Sigmoid colon (tissue), 6 donors: ENCODE measurements at regions not wholly inside any gene's neighbourhood (a gene's known extent, or its start where the extent isn't known, plus 50 kb on each side); places are given as distances from the start of the nearest gene placed in this dataset.

Source experiments
- DNase-seq: peaks from one replicate; pipeline ENCODE4 v3.0.0-alpha.2; 2019
- H3K27ac ChIP-seq, 4 donors: fragments of 200-600 bp; sonication (generic); one replicate each; pipeline ENCODE4 v1.5.1; 2016 to 2019; ENCODE audit warnings: mild to moderate bottlenecking in 1 of 4
- H3K27me3 ChIP-seq, 3 donors: fragments of 200-600 bp; sonication (generic); one replicate each; pipeline ENCODE4 v1.5.1; 2019; ENCODE audit warnings: mild to moderate bottlenecking in 1 of 3
- H3K36me3 ChIP-seq, 4 donors: fragments of 200-600 bp; sonication (generic); one replicate each; pipeline ENCODE4 v1.5.1; 2016 to 2019
- H3K4me1 ChIP-seq, 4 donors: fragments of 200-600 bp; sonication (generic); one replicate each; pipeline ENCODE4 v1.5.1; 2017 to 2019
- H3K4me3 ChIP-seq, 4 donors: fragments of 200-600 bp; sonication (generic); one replicate each; pipeline ENCODE4 v1.5.1; 2017 to 2019; ENCODE audit warnings: mild to moderate bottlenecking in 2 of 4, moderate library complexity in 1 of 4
- H3K9me3 ChIP-seq, 4 donors: fragments of 200-600 bp in 3 of 4; sonication (generic) in 3 of 4; one replicate each; pipeline versions ENCODE4 v1.5.1 to v1.6.1; 2013 to 2019
- EP300 ChIP-seq, 4 donors: sonication (generic); formaldehyde crosslinking; IDR thresholded peaks; one replicate each; pipeline ENCODE4 v1.6.1; 2017; ENCODE audit warnings: antibody characterized with exemption in 4 of 4
- POLR2A ChIP-seq, 2 donors: fragments of 450-650 bp; IDR thresholded peaks; one replicate each; pipeline ENCODE4 v1.6.1; 2016; ENCODE audit warnings: antibody characterized with exemption in 2 of 2, mild to moderate bottlenecking in 2 of 2, moderate library complexity in 2 of 2
- POLR2AphosphoS5 ChIP-seq, 4 donors: sonication (generic); formaldehyde crosslinking; IDR thresholded peaks; one replicate each; pipeline ENCODE4 v1.6.1; 2017; ENCODE audit warnings: antibody characterized with exemption in 4 of 4
- WGBS, 2 donors: extraction: QIAGEN DNeasy Blood & Tissue Kit; methylation state at CpG; one replicate each; pipeline ENCODE4 v1.1.7; 2013; 5-methylcytosine and 5-hydroxymethylcytosine counted together
- intact Hi-C: fragments of 100-400 bp; cut with DNase I; formaldehyde crosslinking; loops from one replicate; pipeline ENCODE4 v1.15.1; 2023
- TF ChIP-seq, protein P1 (sequence below), 4 experiments: fragments of 450-650 bp in 3 of 4; fragments of 200-600 bp in 1 of 4; IDR thresholded peaks; one replicate each; pipeline ENCODE4 v1.5.1; 2016 to 2019; ENCODE audit warnings: antibody characterized with exemption in 4 of 4, mild to moderate bottlenecking in 3 of 4, moderate library complexity in 2 of 4
- donor health status: healthy with polysubstance abuse.
- donor health status: healthy.

DNA sequence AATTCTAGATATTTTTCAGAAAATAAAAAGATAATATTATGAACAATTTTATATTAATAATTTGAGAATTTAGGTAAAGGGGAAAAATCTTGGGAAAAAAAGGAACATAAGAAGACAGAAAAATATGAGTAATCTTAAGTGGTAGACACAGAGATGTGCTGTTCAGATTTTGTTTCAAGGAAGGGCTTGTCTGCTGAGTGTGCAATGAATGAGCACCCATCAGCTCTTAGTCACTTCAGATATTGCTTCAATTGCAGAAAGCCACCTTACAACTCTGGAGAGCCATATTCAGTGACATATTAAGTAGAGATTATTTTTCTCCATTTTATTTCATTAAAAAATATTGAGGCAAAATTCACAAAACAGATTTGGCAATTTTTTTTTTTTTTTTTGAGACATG, 282.0 kb upstream of the CHST9 start:
- H3K36me3 ChIP-seq, result no peaks in the 10 kb centered on the region
- no peaks in the 10 kb centered on the region for H3K4me1 ChIP-seq
- no peak overlapping the region for H3K27ac ChIP-seq
- no peak for DNase-seq
- intact Hi-C loops, result no loop called here
- H3K27me3 ChIP-seq, result no peaks in the 10 kb centered on the region
- H3K4me3 ChIP-seq, result no peak overlapping the region
- TF ChIP-seq, protein P1, sequence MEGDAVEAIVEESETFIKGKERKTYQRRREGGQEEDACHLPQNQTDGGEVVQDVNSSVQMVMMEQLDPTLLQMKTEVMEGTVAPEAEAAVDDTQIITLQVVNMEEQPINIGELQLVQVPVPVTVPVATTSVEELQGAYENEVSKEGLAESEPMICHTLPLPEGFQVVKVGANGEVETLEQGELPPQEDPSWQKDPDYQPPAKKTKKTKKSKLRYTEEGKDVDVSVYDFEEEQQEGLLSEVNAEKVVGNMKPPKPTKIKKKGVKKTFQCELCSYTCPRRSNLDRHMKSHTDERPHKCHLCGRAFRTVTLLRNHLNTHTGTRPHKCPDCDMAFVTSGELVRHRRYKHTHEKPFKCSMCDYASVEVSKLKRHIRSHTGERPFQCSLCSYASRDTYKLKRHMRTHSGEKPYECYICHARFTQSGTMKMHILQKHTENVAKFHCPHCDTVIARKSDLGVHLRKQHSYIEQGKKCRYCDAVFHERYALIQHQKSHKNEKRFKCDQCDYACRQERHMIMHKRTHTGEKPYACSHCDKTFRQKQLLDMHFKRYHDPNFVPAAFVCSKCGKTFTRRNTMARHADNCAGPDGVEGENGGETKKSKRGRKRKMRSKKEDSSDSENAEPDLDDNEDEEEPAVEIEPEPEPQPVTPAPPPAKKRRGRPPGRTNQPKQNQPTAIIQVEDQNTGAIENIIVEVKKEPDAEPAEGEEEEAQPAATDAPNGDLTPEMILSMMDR (IDR thresholded peaks at IDR 0.05), result no peak
- TF ChIP-seq EP300 (IDR thresholded peaks at IDR 0.05) (no peak), POLR2AphosphoS5 (IDR thresholded peaks at IDR 0.05) (no peak), POLR2A (IDR thresholded peaks at IDR 0.05) (no peak)
- H3K9me3 ChIP-seq, result no peaks in the 10 kb centered on the region

DNA sequence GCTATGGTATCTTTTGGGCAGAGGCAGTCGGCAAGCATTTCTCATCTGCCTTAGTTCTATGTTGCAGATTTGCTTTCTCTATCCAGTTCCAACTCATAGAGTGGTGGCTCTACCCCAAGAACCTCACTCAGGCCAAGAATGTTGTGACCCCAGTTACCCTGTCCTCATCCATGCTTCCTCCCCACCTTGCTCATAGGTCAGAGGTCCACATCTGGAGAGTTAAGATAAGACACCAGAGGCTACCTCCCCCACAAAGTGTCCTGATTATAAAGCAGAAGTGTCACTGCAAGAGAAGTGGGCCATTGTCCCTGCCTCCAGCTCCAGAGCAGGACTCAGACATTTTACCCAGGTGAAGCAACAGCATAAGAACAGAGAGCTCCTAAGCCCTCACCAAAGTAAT, 276.8 kb upstream of the CHST9 start:
- DNase-seq, result no peak
- no peaks in the 10 kb centered on the region for H3K4me1 ChIP-seq
- no peak overlapping the region for H3K27ac ChIP-seq
- no peaks in the 10 kb centered on the region for H3K36me3 ChIP-seq
- TF ChIP-seq, protein P1 (IDR thresholded peaks at IDR 0.05), result no peak
- 81 to 89% methylated on average over 1 of the region's 1 CpG for WGBS, 2 donors
- H3K27me3 ChIP-seq, result no peaks in the 10 kb centered on the region
- no peaks in the 10 kb centered on the region for H3K9me3 ChIP-seq
- no peak overlapping the region for H3K4me3 ChIP-seq
- intact Hi-C loops, result no loop called here

- intact Hi-C loops, result no loop called here
Observed at GRCh38 chr18:27449104-27449503, 264.0 kb upstream of the CHST9 start.

GRCh38 chr18:27447930-27448329, 262.8 kb upstream of the CHST9 start:
- no peak for DNase-seq
- intact Hi-C loops, result no loop called here
- WGBS, 2 donors, result 15 to 51% methylated on average over 2 of the region's 2 CpGs
- Histone ChIP-seq H3K9me3 (no peaks in the 10 kb centered on the region), H3K4me3 (no peak overlapping the region), H3K4me1 (no peaks in the 10 kb centered on the region), H3K36me3 (no peaks in the 10 kb centered on the region), H3K27ac (no peak overlapping the region), H3K27me3 (no peaks in the 10 kb centered on the region)
- TF ChIP-seq POLR2AphosphoS5 (IDR thresholded peaks at IDR 0.05), result no peak
- TF ChIP-seq, protein P1 (IDR thresholded peaks at IDR 0.05), result no peak
- TF ChIP-seq POLR2A (IDR thresholded peaks at IDR 0.05), result no peak
- TF ChIP-seq EP300 (IDR thresholded peaks at IDR 0.05), result no peak

More at GRCh38 chr18:27449104-27449503, 264.0 kb upstream of the CHST9 start:
- Histone ChIP-seq H3K4me1 (no peaks in the 10 kb centered on the region), H3K4me3 (no peak overlapping the region), H3K27me3 (no peaks in the 10 kb centered on the region), H3K36me3 (no peaks in the 10 kb centered on the region), H3K27ac (no peak overlapping the region), H3K9me3 (peaks cover 0 to 2% (median 0%) of the 10 kb centered on the region in 4 donors)
- no peak for TF ChIP-seq POLR2AphosphoS5 (IDR thresholded peaks at IDR 0.05)
- TF ChIP-seq EP300 (IDR thresholded peaks at IDR 0.05), result no peak
- no peak for TF ChIP-seq POLR2A (IDR thresholded peaks at IDR 0.05)
- TF ChIP-seq, protein P1 (IDR thresholded peaks at IDR 0.05), result no peak
- no peak for DNase-seq
- 57 to 79% methylated on average over 7 of the region's 7 CpGs for WGBS, 2 donors

DNA sequence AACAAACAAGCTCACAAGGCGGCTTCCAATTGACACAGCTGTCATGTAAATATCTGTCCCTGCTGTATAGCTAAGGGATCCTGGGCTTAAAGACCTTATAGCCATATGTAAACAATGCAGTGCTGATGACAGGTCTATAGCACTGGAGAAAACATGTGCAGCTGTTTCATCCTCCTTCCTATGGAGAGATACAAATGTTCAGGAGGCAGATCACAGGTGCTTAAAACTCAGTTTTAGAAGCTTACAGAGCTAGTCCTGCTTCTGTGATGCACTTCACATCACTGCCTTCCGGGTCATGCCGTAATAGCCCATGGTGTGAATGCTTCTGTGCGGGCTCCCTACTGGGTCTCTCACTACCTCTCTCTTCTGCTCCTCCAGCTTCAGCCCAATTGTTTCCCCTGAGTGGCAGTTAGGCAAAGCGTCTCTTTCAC, 262.4 kb upstream of the CHST9 start:
- intact Hi-C loops, result no loop called here
- 12 to 52% methylated on average over 5 of the region's 5 CpGs for WGBS, 2 donors

More for the DNA sequence above, 262.4 kb upstream of the CHST9 start:
- Histone ChIP-seq H3K36me3 (no peaks in the 10 kb centered on the region), H3K27ac (no peak overlapping the region), H3K4me1 (no peaks in the 10 kb centered on the region), H3K9me3 (no peaks in the 10 kb centered on the region), H3K4me3 (no peak overlapping the region), H3K27me3 (no peaks in the 10 kb centered on the region)
- no peak for DNase-seq
- TF ChIP-seq, protein P1 (IDR thresholded peaks at IDR 0.05), result no peak
- TF ChIP-seq POLR2A (IDR thresholded peaks at IDR 0.05) (no peak), EP300 (IDR thresholded peaks at IDR 0.05) (no peak), POLR2AphosphoS5 (IDR thresholded peaks at IDR 0.05) (no peak)
